ENCODE measurements at regions not wholly inside any gene's neighbourhood (a gene's known extent, or its start where the extent isn't known, plus 50 kb on each side); places are given as distances from the start of the nearest gene placed in this dataset.
"Not testable (repeated sequence)": the region's sequence is repeated elsewhere in the genome, so short reads cannot be mapped to it uniquely, and the experiment has no call there.

GRCh38 chr6:141460245-141460644 lies 672.5 kb upstream of the GJE1 start:
- ATAC-seq (ENCODE audit: poor library complexity); DNase-seq; intact Hi-C loops (cut with DNase I): not testable (repeated sequence)

- DNase-seq; intact Hi-C loops (cut with DNase I); ATAC-seq (ENCODE audit: poor library complexity): not testable (repeated sequence)
Observed at GRCh38 chr6:141457984-141458383, 674.7 kb upstream of the GJE1 start.

DNA sequence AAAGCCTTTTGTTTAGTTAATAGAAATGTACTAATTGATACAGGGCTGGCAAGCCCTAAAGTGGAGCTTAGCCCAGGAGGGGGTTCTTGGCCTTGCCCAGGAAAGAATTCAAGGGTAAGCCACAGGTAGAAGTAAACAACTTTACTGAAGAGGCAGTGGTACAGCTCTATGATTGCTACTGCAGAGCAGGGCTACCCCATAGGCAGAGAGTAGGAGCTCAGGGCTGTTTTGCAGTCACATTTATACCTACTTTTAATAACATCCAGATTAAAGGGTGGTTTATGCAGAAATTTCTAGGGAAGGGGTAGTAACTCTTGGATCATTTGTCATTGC lies 680.4 kb upstream of the GJE1 start:
- DNase-seq (no peak), ATAC-seq (ENCODE audit: poor library complexity) (no peak)
- intact Hi-C loops (cut with DNase I) = no loop called here

DNA sequence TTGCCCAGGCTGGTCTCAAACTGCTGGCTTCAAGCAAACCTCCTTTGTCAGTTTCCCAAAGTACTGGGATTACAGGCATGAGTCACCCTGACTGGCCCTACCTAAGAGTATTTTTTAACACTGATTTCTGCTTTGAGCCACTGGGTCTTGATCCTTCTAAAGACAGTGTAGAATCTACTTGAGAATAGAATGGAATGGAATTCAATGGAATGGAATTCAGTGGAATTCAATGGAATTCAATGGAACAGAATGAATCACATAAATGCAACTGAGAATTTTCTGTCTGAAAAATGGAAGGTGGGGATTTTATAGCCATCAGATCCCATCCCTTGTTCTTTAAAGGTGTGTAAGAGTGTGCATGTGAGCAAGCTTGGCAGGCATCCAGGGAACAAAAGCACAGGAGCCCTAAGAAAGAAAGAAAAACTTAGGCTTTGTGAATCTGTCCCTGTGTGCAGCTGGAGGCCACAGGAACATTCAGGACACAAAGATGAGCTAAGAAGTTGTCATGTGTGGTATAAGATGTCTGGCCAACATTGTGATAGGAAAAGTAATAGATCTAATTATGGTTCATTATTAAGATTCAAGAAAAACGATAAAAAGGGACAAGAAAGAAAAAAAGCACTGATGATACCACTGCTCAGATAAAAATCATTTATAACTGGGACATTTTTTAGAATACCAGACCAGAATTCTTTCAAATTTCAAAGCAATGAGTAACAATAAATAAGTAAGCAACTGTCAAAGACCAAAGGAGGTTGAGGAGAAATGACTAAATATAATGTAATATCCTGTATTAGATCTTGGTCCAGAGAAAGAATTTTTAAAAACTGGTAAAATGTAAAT lies 681.0 kb upstream of the GJE1 start:
- intact Hi-C loops (cut with DNase I) = no loop called here
- ATAC-seq (ENCODE audit: poor library complexity) (no peak), DNase-seq (no peak)

DNA sequence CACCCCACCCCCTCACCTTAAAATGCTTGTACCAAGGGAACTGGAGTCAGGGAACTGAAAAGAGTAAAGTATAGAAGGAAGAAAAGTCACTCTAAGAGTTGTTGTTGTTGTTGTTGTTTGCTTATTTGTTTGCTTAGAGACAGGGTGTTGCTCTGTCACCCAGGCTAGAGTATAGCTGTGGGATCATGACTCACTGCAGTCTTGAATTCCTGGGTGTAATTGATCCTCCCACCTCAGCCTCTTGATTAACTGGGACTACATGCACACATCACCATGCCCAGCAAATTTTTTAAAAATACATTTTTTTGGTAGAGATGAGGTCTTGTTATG lies 681.6 kb upstream of the GJE1 start:
- intact Hi-C loops (cut with DNase I) = no loop called here

DNA sequence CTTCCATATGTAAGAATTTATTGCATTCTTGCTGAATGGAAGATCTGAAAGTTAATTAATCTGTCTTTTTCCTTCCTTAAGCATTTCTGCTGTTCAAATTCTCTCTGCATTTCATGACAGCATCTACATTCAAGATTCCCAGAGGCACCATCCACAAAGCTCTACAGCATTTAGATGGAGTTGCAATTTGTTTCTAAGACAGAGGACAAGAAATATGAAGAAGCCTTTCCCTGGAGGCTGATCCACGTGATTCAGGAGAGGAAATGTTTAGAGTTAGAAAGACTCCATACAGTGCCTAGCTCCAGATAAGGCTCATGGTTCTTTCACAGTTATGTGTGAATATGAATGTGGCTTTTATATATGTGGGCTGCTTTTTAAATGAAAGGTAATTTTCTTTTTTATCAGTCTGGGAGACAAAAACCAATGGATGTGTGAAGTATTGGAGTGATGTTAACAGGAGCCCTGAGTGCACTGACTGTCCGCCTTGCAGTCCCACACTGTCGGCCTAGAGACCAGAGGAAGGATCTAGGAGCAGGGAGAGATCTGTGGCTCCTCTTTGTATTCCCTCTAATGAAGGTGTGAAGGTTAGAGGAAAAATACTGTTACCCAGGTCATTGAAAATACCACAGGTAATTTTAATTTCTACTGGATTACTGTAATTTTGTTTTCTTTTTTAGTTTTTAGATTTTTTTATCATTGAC lies 686.6 kb upstream of the GJE1 start:
- no peak for DNase-seq
- ATAC-seq (ENCODE audit: poor library complexity) = no peak
- intact Hi-C loops (cut with DNase I) = no loop called here

More for the DNA sequence above, 681.6 kb upstream of the GJE1 start:
- DNase-seq (no peak), ATAC-seq (ENCODE audit: poor library complexity) (no peak)

GRCh38 chr6:141443668-141444289 lies 688.9 kb upstream of the GJE1 start:
- ATAC-seq (ENCODE audit: poor library complexity) (no peak), DNase-seq (no peak)
- intact Hi-C loops (cut with DNase I) = no loop called here

DNA sequence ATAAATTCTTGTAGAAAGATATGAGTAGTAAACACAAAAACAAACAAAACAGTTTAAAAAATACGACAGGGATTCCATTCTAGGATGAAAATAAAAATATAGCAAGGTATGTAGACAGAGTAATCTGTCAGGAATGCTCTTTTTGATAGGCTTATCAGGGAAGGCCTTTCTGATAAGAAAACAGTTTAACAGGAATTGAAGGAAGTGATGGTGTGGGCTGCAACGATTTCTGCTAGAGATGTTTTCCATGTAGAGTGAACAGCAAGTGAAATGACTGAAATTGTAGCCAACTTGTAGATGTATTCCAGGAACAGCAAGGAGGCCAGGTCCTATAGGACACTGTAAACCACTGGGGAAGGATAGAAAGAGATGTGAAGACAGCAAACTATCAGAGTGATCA lies 689.7 kb upstream of the GJE1 start:
- no peak for ATAC-seq (ENCODE audit: poor library complexity)
- no peak for DNase-seq

DNA sequence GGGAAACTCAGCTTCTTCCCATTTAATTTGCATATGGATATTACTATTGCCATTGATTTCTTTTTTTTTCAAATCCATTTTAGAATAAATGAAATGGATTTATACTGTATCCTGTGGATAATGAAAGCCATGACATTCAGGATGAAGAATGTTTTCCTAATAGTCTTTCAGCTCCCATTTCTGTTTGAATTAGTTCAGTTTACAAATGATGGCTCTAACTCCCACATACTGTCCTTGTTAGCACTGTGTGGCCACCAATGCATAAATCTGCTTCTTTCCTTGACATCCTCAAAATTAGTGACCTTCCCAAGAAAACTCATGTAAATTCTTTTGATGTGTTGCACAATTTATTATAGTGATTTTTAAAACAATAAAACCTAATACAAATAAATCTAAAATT lies 693.2 kb upstream of the GJE1 start:
- ATAC-seq (ENCODE audit: poor library complexity) (no peak), DNase-seq (no peak)
- intact Hi-C loops (cut with DNase I) = no loop called here

More for the DNA sequence above, 689.7 kb upstream of the GJE1 start:
- intact Hi-C loops (cut with DNase I) = no loop called here

GRCh38 chr6:141437685-141438084 lies 695.0 kb upstream of the GJE1 start:
- intact Hi-C loops (cut with DNase I) = no loop called here
- DNase-seq (no peak), ATAC-seq (ENCODE audit: poor library complexity) (no peak)

DNA sequence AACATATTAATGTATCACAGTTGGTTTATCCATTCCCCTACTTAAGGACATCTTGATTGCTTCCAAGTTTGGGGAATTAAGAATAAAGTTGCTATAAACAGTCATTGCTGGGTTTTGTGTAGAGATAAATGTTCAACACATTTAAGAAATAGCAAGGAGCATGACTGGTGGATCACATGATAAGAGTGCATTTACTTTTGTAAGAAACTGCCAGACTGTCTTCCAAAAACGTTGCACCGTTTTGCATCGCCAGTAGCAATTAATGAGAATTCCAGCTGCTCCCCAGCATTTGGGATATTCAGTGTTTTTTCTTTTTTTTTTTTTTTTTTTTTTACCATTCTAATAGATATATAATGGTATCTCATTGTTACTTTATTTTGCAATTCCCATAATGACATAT lies 695.7 kb upstream of the GJE1 start:
- ATAC-seq (ENCODE audit: poor library complexity) (no peak), DNase-seq (no peak)
- intact Hi-C loops (cut with DNase I) = no loop called here

DNA sequence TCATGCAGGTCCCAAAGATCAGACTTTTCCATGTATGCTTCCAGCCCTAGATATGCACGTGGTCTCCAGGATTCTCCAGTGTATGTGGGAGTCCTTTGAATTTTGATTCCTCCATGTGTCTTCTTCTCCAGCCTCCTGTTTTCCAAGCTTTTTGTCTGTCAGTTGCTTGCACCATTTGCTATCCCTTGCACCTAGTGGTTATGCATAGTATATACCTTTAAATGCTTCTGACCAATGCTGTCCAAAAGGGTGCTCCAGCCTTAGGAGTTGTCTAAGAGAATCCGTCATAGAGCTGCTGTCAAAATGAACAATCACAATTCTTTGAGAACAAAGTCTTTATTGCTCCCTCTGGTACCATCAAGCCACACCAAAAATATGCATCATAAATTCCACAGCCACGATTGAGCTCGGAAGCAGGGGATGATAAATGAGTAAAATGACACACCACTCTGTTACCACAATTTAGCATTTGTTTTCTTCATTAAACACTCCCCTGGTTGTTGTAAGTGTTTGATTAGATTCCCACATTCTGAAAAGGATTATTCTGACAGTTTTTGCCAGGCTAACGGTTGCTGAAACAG lies 706.2 kb upstream of the GJE1 start:
- intact Hi-C loops (cut with DNase I) = no loop called here
- DNase-seq (no peak), ATAC-seq (ENCODE audit: poor library complexity) (no peak)

GRCh38 chr6:141421378-141421777 lies 711.3 kb upstream of the GJE1 start:
- peak; percentile 70 for ATAC-seq (ENCODE audit: poor library complexity)
- intact Hi-C loops (cut with DNase I) = no loop called here
- DNase-seq = no peak

GRCh38 chr6:141418076-141418475 lies 714.6 kb upstream of the GJE1 start:
- DNase-seq (no peak), ATAC-seq (ENCODE audit: poor library complexity) (no peak)
- intact Hi-C loops (cut with DNase I) = no loop called here

- ATAC-seq (ENCODE audit: poor library complexity) (no peak), DNase-seq (no peak)
- intact Hi-C loops (cut with DNase I) = no loop called here
Observed at GRCh38 chr6:141415896-141416295, 716.8 kb upstream of the GJE1 start.

GRCh38 chr6:141413196-141413595 lies 719.5 kb upstream of the GJE1 start:
- ATAC-seq (ENCODE audit: poor library complexity) (peak; percentile 66), DNase-seq (no peak)
- intact Hi-C loops (cut with DNase I) = no loop called here

- DNase-seq (no peak), ATAC-seq (ENCODE audit: poor library complexity) (no peak)
- intact Hi-C loops (cut with DNase I) = no loop called here
Observed at GRCh38 chr6:141406761-141407160, 726.0 kb upstream of the GJE1 start.

DNA sequence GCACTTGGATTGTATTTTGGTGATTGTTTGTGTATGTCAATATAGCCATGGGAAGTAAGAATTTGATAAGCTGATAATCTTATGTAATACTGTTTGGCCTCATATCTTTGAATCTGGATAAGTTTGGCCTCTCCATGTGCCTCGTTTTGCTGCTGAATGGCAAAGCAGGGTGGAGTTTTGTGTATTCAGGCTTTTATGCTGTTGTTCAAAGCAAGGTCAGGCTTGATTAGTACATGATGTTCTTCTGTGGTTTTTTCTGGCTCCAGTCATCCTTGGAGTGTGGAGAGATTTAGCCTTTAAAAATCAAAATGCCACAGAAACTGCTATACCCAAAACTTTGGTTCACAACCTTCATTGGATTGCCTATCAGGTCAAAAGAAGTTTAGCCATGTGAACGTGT lies 728.9 kb upstream of the GJE1 start:
- DNase-seq (no peak), ATAC-seq (ENCODE audit: poor library complexity) (peak; percentile 37)
- intact Hi-C loops (cut with DNase I) = no loop called here

- intact Hi-C loops (cut with DNase I) = no loop called here
- peak; percentile 75 for ATAC-seq (ENCODE audit: poor library complexity)
Observed at GRCh38 chr6:141403103-141403502, 729.6 kb upstream of the GJE1 start.

GRCh38 chr6:141402489-141402888 lies 730.2 kb upstream of the GJE1 start:
- intact Hi-C loops (cut with DNase I) = no loop called here
- DNase-seq = no peak
- peak; percentile 89 for ATAC-seq (ENCODE audit: poor library complexity)

More at GRCh38 chr6:141403103-141403502, 729.6 kb upstream of the GJE1 start:
- DNase-seq = no peak
